Breast epithelium (tissue), 3 donors: ENCODE measurements at regions not wholly inside any gene's neighbourhood (a gene's known extent, or its start where the extent isn't known, plus 50 kb on each side); places are given as distances from the start of the nearest gene placed in this dataset.

Experiments
- CTCF ChIP-seq, 3 donors: fragments of 450-650 bp; IDR thresholded peaks; one replicate each; pipeline ENCODE4 v1.5.1; 2016 to 2017; ENCODE audit warnings: antibody characterized with exemption in 3 of 3, mild to moderate bottlenecking in 3 of 3, moderate library complexity in 3 of 3
- POLR2A ChIP-seq: fragments of 450-650 bp; IDR thresholded peaks from one replicate; pipeline ENCODE4 v1.6.1; 2016; ENCODE audit warnings: antibody characterized with exemption, mild to moderate bottlenecking, moderate library complexity

- TF ChIP-seq CTCF (IDR thresholded peaks at IDR 0.05) (no peak), POLR2A (no peak)
These were observed 616.1 kb downstream of the IRS1 start for GRCh38 chr2:226183550-226183949.
